ENCODE measurements at regions not wholly inside any gene's neighbourhood (a gene's known extent, or its start where the extent isn't known, plus 50 kb on each side); places are given as distances from the start of the nearest gene placed in this dataset.

GRCh38 chr14:76585616-76586015 is 175.7 kb upstream of the VASH1 start:
- no peaks in the 10 kb centered on the region for H3K36me3 Mint-ChIP-seq (ENCODE audit: low read depth, unreplicated experiment)
- H3K9me3 Mint-ChIP-seq (ENCODE audit: unreplicated experiment), result no peaks in the 10 kb centered on the region
- H3K27me3 Mint-ChIP-seq (ENCODE audit: unreplicated experiment), result peaks cover 2% of the 10 kb centered on the region
- no peak overlapping the region for H3K27ac Mint-ChIP-seq (ENCODE audit: unreplicated experiment)
- no peak for DNase-seq (ENCODE audit: low spot score)
- TF ChIP-seq, protein P1, sequence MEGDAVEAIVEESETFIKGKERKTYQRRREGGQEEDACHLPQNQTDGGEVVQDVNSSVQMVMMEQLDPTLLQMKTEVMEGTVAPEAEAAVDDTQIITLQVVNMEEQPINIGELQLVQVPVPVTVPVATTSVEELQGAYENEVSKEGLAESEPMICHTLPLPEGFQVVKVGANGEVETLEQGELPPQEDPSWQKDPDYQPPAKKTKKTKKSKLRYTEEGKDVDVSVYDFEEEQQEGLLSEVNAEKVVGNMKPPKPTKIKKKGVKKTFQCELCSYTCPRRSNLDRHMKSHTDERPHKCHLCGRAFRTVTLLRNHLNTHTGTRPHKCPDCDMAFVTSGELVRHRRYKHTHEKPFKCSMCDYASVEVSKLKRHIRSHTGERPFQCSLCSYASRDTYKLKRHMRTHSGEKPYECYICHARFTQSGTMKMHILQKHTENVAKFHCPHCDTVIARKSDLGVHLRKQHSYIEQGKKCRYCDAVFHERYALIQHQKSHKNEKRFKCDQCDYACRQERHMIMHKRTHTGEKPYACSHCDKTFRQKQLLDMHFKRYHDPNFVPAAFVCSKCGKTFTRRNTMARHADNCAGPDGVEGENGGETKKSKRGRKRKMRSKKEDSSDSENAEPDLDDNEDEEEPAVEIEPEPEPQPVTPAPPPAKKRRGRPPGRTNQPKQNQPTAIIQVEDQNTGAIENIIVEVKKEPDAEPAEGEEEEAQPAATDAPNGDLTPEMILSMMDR (IDR thresholded peaks at IDR 0.05; ENCODE audit: unreplicated experiment), result no peak
- no peak overlapping the region for H3K4me3 Mint-ChIP-seq (ENCODE audit: unreplicated experiment)
- H3K4me1 Mint-ChIP-seq (ENCODE audit: unreplicated experiment), result peaks cover 2% of the 10 kb centered on the region

DNA sequence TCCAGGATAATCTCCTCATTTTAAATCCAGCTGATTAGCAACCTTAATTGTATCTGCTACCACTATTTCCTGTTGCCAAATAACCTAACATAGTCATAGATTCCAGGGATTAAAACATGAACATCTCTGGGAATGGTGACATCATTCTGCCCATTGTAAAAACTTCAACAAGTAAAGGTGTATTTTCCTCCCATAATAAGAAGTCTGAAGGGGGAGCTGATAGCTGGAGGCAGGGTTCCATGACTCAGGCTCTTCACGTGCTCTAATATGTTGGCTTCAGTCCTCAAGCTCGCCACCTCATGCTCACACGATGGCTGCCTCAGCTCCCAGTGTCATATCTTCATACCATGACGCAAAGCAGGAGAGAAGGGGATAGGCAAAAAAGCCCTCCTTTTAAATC is 172.0 kb upstream of the VASH1 start:
- no peak for DNase-seq (ENCODE audit: low spot score)
- Mint-ChIP-seq H3K4me1 (ENCODE audit: unreplicated experiment) (peaks cover 6% of the 10 kb centered on the region), H3K4me3 (ENCODE audit: unreplicated experiment) (no peak overlapping the region), H3K36me3 (ENCODE audit: low read depth, unreplicated experiment) (no peaks in the 10 kb centered on the region), H3K27ac (ENCODE audit: unreplicated experiment) (no peak overlapping the region), H3K9me3 (ENCODE audit: unreplicated experiment) (no peaks in the 10 kb centered on the region), H3K27me3 (ENCODE audit: unreplicated experiment) (peaks cover 1% of the 10 kb centered on the region)
- TF ChIP-seq, protein P1 (IDR thresholded peaks at IDR 0.05; ENCODE audit: unreplicated experiment), result no peak

DNA sequence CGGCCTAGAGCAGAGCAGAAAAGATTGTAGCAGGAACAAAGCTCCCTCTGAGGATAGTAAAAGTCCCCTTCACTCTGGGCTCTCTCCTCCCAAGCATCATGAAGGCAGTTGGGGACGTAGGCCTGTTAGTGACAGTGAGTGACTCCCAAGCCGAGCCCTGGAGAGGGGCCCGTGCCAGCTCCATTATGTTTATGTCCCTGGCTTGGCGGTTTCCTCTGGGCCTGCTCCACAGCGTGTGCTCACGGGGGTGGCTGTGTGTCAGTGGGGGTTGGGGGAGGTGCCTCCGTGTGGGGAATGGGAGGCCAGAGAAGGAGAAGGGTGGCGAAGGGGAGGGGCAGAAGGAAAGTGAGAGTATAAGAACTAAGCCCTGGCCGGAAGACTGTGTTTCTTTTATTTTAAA is 170.0 kb upstream of the VASH1 start:
- no peaks in the 10 kb centered on the region for H3K27me3 Mint-ChIP-seq (ENCODE audit: unreplicated experiment)
- DNase-seq (ENCODE audit: low spot score), result no peak
- no peaks in the 10 kb centered on the region for H3K9me3 Mint-ChIP-seq (ENCODE audit: unreplicated experiment)
- peaks cover 4% of the 10 kb centered on the region for H3K4me1 Mint-ChIP-seq (ENCODE audit: unreplicated experiment)
- H3K27ac Mint-ChIP-seq (ENCODE audit: unreplicated experiment), result no peak overlapping the region
- no peak overlapping the region for H3K4me3 Mint-ChIP-seq (ENCODE audit: unreplicated experiment)
- TF ChIP-seq, protein P1 (IDR thresholded peaks at IDR 0.05; ENCODE audit: unreplicated experiment), result no peak
- no peaks in the 10 kb centered on the region for H3K36me3 Mint-ChIP-seq (ENCODE audit: low read depth, unreplicated experiment)

DNA sequence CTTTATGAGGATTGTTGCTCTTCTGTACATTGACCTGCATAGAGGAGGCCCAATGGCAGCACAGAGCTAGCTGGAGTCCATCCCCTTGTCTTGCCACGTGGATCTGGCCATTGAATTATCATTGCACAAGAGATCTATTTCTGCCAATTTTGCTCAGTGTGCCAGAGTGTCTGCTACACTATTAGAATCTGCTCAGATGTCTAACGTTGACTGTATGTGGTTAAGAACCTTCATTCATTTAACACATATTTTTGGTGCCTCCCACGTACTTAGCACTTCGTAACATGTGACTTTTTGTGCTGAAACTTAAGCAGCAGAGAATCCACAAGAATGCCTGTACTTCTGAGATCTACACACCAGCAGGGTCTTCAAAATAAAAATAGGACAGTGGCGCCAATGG is 166.0 kb upstream of the VASH1 start:
- Mint-ChIP-seq H3K4me3 (ENCODE audit: unreplicated experiment) (no peak overlapping the region), H3K9me3 (ENCODE audit: unreplicated experiment) (no peaks in the 10 kb centered on the region), H3K36me3 (ENCODE audit: low read depth, unreplicated experiment) (no peaks in the 10 kb centered on the region), H3K27ac (ENCODE audit: unreplicated experiment) (no peak overlapping the region), H3K4me1 (ENCODE audit: unreplicated experiment) (peaks cover 4% of the 10 kb centered on the region), H3K27me3 (ENCODE audit: unreplicated experiment) (peaks cover 1% of the 10 kb centered on the region)
- TF ChIP-seq, protein P1 (IDR thresholded peaks at IDR 0.05; ENCODE audit: unreplicated experiment), result no peak
- DNase-seq (ENCODE audit: low spot score), result no peak

DNA sequence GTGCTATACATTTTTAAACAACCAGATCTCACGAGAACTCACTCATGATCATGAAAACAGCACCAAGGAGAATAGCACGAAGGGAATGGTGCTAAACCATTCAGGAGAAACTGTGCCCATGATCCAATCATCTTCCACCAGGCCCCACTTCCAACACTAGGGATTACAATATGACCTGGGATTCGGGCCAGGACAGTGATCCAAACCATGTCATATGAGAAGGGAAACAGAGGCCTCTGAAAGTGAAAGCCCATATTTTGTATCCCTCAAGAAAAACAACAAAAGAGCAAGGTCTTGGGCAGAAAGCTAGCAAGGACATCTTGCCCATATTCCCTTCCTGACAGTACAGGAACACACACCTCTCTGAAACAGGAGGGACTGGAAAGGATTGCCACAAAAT is 163.9 kb upstream of the VASH1 start:
- no peak overlapping the region for H3K4me3 Mint-ChIP-seq (ENCODE audit: unreplicated experiment)
- H3K9me3 Mint-ChIP-seq (ENCODE audit: unreplicated experiment), result no peaks in the 10 kb centered on the region
- H3K4me1 Mint-ChIP-seq (ENCODE audit: unreplicated experiment), result no peaks in the 10 kb centered on the region
- H3K27ac Mint-ChIP-seq (ENCODE audit: unreplicated experiment), result no peak overlapping the region
- TF ChIP-seq, protein P1 (IDR thresholded peaks at IDR 0.05; ENCODE audit: unreplicated experiment), result no peak
- H3K36me3 Mint-ChIP-seq (ENCODE audit: low read depth, unreplicated experiment), result no peaks in the 10 kb centered on the region
- DNase-seq (ENCODE audit: low spot score), result no peak
- H3K27me3 Mint-ChIP-seq (ENCODE audit: unreplicated experiment), result peaks cover 1% of the 10 kb centered on the region

Data from endothelial cell (in vitro differentiated cells).